Large intestine (tissue), 3 donors: ENCODE measurements at regions not wholly inside any gene's neighbourhood (a gene's known extent, or its start where the extent isn't known, plus 50 kb on each side); places are given as distances from the start of the nearest gene placed in this dataset.
A peak's percentile ranks its signal among the peaks of the same experiment; 100 is the strongest.

ENCODE experiments used
- DNase-seq, 2 donors: peaks; one replicate each; pipeline versions ENCODE4 v3.0.0 to v3.0.0-alpha.2; 2013
- H3K27ac ChIP-seq: one replicate; pipeline ENCODE4 v1.5.1; 2013; ENCODE audit warnings: low read length
- H3K27me3 ChIP-seq: 2 replicates; pipeline ENCODE4 v1.6.1; 2013; ENCODE audit warnings: low read length; ENCODE audit not compliant: control insufficient read depth, insufficient read depth
- H3K36me3 ChIP-seq: 2 replicates; pipeline ENCODE4 v1.6.1; 2013; ENCODE audit warnings: low read length; ENCODE audit not compliant: control insufficient read depth, insufficient read depth
- H3K4me1 ChIP-seq: one replicate; pipeline ENCODE4 v1.6.1; 2013; ENCODE audit warnings: low read length; ENCODE audit not compliant: control insufficient read depth, insufficient read depth
- H3K4me3 ChIP-seq: one replicate; pipeline ENCODE4 v1.5.1; 2013; ENCODE audit warnings: low read length
- H3K9me3 ChIP-seq: one replicate; pipeline ENCODE4 v1.6.1; 2013; ENCODE audit warnings: mild to moderate bottlenecking, low read depth, low read length, moderate library complexity; ENCODE audit not compliant: control insufficient read depth
- WGBS: methylation state at CpG from one replicate; pipeline ENCODE4 v1.1.5; 2013; ENCODE audit warnings: low lambda C conversion rate; ENCODE audit not compliant: insufficient coverage; 5-methylcytosine and 5-hydroxymethylcytosine counted together

DNA sequence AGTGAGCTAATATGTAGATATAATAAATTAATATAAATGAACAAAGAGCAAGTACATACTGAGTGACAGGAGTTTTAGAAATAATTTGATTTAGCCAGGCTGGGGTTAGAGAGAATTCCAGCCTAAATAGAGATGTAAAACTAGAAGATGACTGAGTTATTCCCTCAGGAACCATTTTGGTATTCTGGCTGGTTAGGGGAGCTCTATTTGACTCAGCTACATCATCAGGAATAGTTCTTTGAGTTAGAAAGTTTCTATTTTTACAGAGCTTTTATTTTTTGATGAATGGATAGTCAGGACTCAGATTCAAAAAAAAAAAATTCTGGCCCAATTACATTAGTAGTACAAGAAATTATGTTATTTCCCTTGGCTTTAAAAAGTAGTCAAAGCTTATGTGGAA lies 180.4 kb upstream of the MID1 start:
- no peak overlapping the region for H3K27ac ChIP-seq
- DNase-seq: no peak
- H3K9me3 ChIP-seq: no peaks in the 10 kb centered on the region
- no peak overlapping the region for H3K4me3 ChIP-seq
- H3K27me3 ChIP-seq: no peaks in the 10 kb centered on the region
- no peaks in the 10 kb centered on the region for H3K36me3 ChIP-seq
- H3K4me1 ChIP-seq: no peaks in the 10 kb centered on the region

DNA sequence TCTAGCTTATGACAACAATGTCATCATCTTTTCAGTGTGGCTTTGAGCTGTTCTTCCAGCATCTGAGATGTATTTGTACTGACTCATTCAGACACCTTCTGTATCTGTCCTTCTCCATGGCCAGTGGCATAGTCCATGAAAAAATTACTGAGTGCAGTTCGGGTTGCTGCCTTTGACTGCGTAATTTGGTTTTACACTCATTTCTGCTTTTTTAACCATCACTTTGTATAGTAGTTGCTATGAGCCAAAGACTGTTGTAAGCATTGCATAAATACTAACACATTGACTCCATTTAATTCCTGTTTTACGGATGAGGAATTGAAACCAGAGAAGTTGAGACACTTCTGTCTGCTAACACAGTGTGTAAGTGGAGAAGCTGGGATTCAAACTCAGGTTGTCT lies 190.7 kb upstream of the MID1 start:
- Histone ChIP-seq H3K4me3 (no peak overlapping the region), H3K36me3 (no peaks in the 10 kb centered on the region), H3K9me3 (no peaks in the 10 kb centered on the region), H3K4me1 (no peaks in the 10 kb centered on the region), H3K27me3 (no peaks in the 10 kb centered on the region), H3K27ac (no peak overlapping the region)
- no CpG with 5 or more reads among the region's 3 CpGs for WGBS
- DNase-seq: no peak

DNA sequence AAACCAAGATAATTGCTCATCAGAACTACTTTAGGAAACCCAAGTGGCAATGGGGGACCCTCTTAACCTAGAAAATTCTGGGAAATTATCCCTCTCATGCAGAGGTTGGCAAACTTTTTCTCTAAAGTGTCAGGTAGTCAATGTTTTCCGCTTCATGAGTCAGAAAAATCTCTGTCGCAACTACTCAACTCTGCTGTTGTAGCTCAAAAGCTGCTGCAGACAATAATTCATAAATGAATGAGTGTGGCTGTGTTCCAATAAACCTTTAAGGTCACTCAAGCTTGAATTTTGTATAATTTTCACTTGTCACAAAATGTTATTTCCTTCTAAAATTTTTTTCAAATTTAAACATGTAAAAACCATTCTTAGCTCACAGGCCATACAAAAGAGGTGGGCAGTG lies 193.4 kb upstream of the MID1 start:
- Histone ChIP-seq H3K27me3 (no peaks in the 10 kb centered on the region), H3K4me3 (no peak overlapping the region), H3K4me1 (no peaks in the 10 kb centered on the region), H3K27ac (no peak overlapping the region), H3K36me3 (no peaks in the 10 kb centered on the region), H3K9me3 (no peaks in the 10 kb centered on the region)
- no peak for DNase-seq
- no CpG with 5 or more reads among the region's 2 CpGs for WGBS

DNA sequence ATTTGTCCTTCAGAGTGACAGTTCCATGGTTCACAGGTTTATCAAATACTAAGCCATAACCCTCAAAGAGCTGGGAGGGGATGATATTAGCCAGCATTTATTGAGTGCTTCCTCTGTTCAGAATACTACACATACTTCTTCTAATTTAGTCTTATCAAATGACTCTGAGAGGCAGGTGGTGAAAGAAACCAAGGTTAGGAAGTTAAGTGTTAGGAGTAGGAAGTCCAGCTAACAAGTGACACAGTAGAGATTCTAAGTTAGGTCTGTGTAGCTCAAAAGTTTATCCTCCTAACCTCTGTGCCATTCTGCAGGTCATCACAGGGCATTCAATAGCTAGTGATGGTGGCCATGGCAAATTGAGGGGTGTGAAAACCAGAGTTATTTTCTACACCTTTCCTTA lies 198.3 kb upstream of the MID1 start:
- Histone ChIP-seq H3K4me3 (no peak overlapping the region), H3K4me1 (no peaks in the 10 kb centered on the region), H3K27me3 (no peaks in the 10 kb centered on the region), H3K36me3 (no peaks in the 10 kb centered on the region), H3K27ac (no peak overlapping the region), H3K9me3 (no peaks in the 10 kb centered on the region)
- DNase-seq: no peak

DNA sequence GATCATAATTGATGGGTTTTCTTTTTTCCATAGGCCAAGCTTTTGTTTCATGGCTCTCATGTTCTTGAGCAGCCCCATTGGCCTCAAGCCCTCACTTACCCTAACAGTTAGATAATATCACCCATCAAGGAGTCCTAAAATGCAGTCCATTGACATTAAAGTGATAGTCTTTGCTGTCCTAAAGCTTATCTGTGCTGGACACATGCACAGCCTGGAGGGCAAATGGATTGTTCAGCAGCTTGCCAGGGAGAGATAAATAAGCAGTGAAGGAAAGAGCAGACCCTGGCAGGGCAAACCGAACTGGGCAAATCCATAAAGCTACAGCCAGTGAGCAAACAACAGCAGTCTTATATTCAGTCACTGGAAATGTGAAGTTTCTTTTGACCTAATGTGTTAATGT lies 199.6 kb upstream of the MID1 start:
- Histone ChIP-seq H3K4me3 (no peak overlapping the region), H3K27ac (no peak overlapping the region), H3K4me1 (no peaks in the 10 kb centered on the region), H3K36me3 (no peaks in the 10 kb centered on the region), H3K9me3 (no peaks in the 10 kb centered on the region), H3K27me3 (no peaks in the 10 kb centered on the region)
- WGBS: no CpG with 5 or more reads among the region's 1 CpG
- no peak for DNase-seq

DNA sequence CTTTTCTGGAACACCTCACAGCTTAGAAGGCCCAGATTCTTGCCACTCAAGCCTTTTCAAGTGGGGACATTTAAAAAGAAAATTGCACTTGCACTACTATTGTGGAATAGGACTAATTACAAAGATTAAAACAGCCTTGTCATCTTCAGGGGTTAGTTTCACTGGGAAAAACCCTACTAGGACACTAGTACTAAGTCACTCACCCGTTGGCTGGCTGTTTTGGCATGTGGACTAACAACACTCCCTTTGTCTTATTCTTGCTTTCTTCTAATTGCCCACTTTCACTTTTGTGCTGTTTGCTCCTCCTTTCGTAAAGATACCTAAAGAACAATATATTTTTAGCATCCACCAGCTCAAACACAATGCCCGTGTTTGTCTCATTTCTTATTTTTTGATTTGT lies 200.9 kb upstream of the MID1 start:
- H3K9me3 ChIP-seq: no peaks in the 10 kb centered on the region
- no peaks in the 10 kb centered on the region for H3K27me3 ChIP-seq
- H3K27ac ChIP-seq: no peak overlapping the region
- H3K4me3 ChIP-seq: no peak overlapping the region
- H3K4me1 ChIP-seq: no peaks in the 10 kb centered on the region
- no peaks in the 10 kb centered on the region for H3K36me3 ChIP-seq
- DNase-seq: no peak
- WGBS: 69% methylated on average over 2 of the region's 3 CpGs

DNA sequence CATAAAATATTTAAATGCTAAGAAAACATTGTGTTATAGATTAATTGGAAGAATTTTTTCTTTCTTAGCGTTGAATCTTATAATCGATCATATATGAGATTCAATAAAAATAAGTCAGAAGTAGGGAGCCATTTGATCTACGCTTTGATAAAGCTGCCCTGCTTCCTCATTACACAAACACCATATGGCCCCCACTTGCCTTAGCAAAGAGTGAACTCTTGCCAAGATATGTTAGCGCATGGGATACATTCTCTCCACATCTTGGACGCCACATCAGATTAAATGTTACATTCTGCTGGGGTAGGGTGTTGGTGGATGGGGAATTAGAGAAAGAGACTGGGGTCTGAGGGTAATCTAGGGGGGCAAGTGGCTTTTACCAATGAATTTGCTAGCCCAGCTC lies 207.7 kb upstream of the MID1 start:
- no peaks in the 10 kb centered on the region for H3K9me3 ChIP-seq
- no peaks in the 10 kb centered on the region for H3K4me1 ChIP-seq
- WGBS: 100% methylated on average over 1 of the region's 5 CpGs
- H3K27ac ChIP-seq: no peak overlapping the region
- H3K4me3 ChIP-seq: no peak overlapping the region
- no peaks in the 10 kb centered on the region for H3K27me3 ChIP-seq
- no peak for DNase-seq
- H3K36me3 ChIP-seq: no peaks in the 10 kb centered on the region

DNA sequence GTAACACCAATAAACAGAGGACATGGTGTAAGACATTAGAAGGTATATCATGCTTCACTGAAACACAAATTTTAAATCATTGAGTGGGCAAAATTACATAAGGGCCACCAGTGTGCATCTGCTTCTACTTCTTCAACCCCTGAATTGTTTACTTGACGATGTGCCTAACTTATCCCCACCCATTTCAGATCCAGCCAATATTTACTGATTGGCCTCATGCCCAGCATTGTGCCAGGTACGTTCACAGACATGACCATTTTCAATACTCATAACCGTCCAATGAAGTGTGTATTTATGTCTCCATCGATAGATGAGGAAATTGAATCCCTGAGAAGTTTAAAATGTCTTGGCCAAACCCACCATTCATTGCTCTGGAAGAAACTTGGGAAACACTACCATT lies 208.3 kb upstream of the MID1 start:
- no CpG with 5 or more reads among the region's 4 CpGs for WGBS
- DNase-seq: no peak
- H3K4me3 ChIP-seq: no peak overlapping the region
- H3K27me3 ChIP-seq: no peaks in the 10 kb centered on the region
- no peaks in the 10 kb centered on the region for H3K36me3 ChIP-seq
- no peaks in the 10 kb centered on the region for H3K9me3 ChIP-seq
- H3K4me1 ChIP-seq: no peaks in the 10 kb centered on the region
- no peak overlapping the region for H3K27ac ChIP-seq

DNA sequence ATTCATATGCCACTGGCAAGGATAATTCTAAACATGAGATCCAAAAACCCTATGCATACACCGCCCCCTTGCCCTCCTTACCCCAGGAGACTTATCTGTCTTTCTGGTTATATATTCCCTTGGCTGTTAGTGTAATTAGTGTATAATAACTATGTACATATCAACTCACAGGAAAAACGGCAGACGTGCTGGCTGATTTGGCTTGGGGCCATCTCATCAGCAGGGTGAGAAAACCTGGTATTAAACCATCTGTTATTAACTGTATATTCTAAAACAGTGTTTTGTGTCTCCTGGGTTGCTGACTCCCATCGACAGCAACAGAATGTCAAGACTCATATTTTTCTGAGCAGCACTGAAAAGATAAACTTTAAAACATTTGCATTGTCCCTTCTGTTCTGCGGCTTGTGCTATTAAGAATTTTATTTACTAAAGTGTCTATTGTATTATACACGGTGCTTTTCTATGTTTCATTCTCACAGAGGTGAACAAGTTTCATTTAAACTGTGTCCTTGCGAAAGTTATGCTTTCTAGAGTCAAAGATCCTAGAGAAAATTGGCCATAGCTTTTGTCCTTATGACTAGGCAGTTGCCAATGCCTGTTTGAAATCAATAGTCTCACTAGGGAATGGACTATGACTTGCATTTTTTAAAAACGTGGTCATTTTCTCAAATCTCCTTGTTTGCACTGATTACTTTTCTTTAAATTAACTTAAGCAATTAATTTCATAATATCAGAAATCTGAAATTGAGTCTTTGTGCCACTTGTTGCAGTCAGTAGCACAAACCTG lies 211.5 kb upstream of the MID1 start:
- no CpG with 5 or more reads among the region's 8 CpGs for WGBS
- DNase-seq: peak in 1 of 2 donors; percentile 36
- H3K27ac ChIP-seq: no peak overlapping the region
- H3K36me3 ChIP-seq: no peaks in the 10 kb centered on the region
- no peaks in the 10 kb centered on the region for H3K4me1 ChIP-seq
- no peaks in the 10 kb centered on the region for H3K27me3 ChIP-seq
- H3K4me3 ChIP-seq: peak overlapping the region; percentile 40
- no peaks in the 10 kb centered on the region for H3K9me3 ChIP-seq

DNA sequence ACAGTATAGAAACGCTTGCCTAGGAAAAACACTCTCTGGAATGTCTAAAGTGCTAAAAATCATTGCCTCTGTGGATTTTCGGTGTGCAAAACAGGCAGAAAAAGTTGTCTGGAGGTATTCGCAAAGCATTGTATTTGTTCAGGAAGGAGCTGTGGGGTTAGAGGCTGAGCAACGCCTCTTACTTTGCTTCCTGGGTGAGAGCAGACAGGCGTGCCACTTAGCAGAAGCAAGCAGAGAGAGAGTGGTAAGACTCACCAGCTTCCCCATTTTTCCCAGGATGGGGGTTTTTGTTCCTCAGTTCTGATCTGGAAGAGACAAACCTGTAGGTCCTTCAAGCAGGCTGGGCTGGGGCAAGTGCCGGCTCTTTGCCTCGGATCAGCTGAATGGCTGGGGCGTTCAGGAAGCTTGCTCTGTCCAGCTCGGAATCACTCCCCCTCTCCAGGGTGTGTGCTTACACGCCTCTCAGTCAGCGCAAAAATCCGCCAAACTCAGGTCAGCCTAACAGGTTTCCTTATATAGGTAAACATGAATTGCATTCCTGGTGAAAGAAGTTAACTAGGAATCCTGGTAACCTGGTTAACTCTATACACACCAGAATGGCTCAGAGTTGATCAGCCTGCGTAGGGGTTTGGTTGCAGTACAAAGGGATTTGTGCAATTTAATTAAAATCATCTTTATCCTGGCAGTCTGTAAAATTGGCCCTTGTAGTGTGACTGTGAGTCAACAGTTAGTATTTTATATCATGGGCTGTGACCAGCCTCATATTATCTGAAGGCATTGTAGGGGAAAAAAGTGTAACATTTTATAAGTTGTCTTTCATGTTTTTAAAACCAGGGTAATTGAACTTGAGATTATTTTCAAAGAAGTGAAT lies 213.1 kb upstream of the MID1 start:
- Histone ChIP-seq H3K27me3 (no peaks in the 10 kb centered on the region), H3K27ac (peak overlapping the region; percentile 64), H3K4me3 (peak overlapping the region; percentile 40), H3K9me3 (no peaks in the 10 kb centered on the region), H3K4me1 (no peaks in the 10 kb centered on the region), H3K36me3 (no peaks in the 10 kb centered on the region)
- WGBS: no CpG with 5 or more reads among the region's 13 CpGs
- peak; percentile 26 to 72 for DNase-seq

DNA sequence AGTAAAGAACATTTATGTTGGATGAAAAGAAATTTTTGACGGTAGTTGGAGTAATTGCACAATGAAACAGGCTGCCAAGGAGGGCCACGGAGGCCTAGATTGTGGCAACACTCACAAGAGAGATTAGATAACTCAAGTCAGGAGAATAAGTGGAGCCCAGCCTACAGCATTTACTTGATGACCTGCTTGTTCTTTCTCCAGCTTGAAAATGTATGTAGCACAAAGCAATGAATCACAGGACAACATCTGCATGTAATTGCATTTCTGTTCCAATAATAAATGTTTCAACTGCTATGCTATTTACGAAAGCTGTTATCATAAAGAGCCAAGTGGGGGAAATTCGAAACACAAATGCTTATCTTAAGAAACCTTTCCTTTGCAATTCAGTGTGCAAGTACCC lies 221.2 kb upstream of the MID1 start:
- H3K36me3 ChIP-seq: no peaks in the 10 kb centered on the region
- no peak overlapping the region for H3K27ac ChIP-seq
- no peak overlapping the region for H3K4me3 ChIP-seq
- no peaks in the 10 kb centered on the region for H3K27me3 ChIP-seq
- peak in 1 of 2 donors; percentile 3 for DNase-seq
- no peaks in the 10 kb centered on the region for H3K9me3 ChIP-seq
- no CpG with 5 or more reads among the region's 4 CpGs for WGBS
- no peaks in the 10 kb centered on the region for H3K4me1 ChIP-seq
